ENCODE measurements at regions not wholly inside any gene's neighbourhood (a gene's known extent, or its start where the extent isn't known, plus 50 kb on each side); places are given as distances from the start of the nearest gene placed in this dataset.

GRCh38 chr5:93359296-93359959 is 221.6 kb downstream of the NR2F1-AS1 start:
- TF ChIP-seq GATA3 (IDR thresholded peaks at IDR 0.05; ENCODE audit: low read depth, low read length), result no peak
- no peak for TF ChIP-seq GATA2 (IDR thresholded peaks at IDR 0.05; ENCODE audit: low read depth, low read length)

- TF ChIP-seq GATA2 (IDR thresholded peaks at IDR 0.05; ENCODE audit: low read depth, low read length), result no peak
These were observed 222.8 kb downstream of the NR2F1-AS1 start for GRCh38 chr5:93358176-93358575.

DNA sequence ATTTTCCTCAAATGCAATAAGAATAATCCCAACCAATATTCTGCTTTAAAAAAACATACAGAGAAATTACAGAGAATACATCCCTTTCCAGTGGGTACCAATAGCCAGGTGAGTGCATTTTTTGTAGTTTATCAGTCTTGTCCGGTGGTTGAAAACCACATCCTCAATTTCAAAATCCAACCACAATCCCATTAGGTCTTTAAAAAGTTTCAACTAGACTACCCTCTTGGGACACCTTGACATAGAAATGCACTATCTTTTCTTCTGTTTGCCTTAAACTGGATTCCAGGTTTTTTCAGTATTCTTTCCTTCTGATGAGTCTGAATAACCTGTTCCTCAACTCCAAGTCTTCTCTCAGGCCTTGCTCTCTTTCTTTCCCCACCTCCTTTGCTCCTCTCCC is 223.3 kb downstream of the NR2F1-AS1 start:
- TF ChIP-seq GATA2 (IDR thresholded peaks at IDR 0.05; ENCODE audit: low read depth, low read length) (no peak), GATA3 (IDR thresholded peaks at IDR 0.05; ENCODE audit: low read depth, low read length) (no peak)

DNA sequence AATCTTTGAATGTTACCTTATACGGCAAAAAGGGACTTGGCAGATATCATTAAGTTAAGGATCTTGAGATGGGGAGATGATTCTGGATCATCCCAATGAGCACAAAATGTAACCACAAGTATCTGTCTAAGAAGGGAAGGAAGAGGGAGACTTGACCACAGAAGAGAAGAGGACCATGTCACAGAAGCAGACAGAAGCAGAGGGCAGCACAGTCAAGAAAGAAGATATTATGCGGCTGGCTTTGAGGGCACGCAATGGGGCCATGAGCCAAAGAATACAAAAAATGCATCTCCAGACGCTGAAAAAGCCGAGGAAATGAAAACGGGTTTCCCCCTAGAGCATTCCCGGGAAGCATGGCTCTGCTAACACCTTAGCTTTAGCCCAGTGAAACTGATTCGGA is 225.3 kb downstream of the NR2F1-AS1 start:
- TF ChIP-seq GATA3 (IDR thresholded peaks at IDR 0.05; ENCODE audit: low read depth, low read length), result no peak
- no peak for TF ChIP-seq GATA2 (IDR thresholded peaks at IDR 0.05; ENCODE audit: low read depth, low read length)

- TF ChIP-seq GATA2 (IDR thresholded peaks at IDR 0.05; ENCODE audit: low read depth, low read length) (no peak), GATA3 (IDR thresholded peaks at IDR 0.05; ENCODE audit: low read depth, low read length) (no peak)
These were observed 228.8 kb downstream of the NR2F1-AS1 start for GRCh38 chr5:93352186-93352585.

DNA sequence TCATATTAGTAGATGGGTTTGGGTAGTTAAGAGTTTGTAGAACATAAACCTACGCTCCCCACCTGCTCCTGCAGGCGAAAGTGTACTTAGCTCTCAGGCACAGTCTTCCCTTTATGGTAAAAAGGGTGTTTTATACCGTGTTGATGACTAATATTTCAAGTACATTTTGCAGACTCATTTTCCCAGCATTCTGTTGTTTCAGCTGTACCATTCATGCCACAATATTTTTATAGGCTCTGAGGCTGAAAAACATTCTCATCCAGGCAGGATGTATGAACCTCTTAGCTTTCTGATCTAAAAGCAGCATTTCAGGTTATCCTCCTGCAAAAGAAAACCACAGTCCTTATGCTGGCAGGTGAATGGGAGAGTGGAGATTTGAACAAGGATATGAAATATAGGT is 231.4 kb downstream of the NR2F1-AS1 start:
- no peak for TF ChIP-seq GATA3 (IDR thresholded peaks at IDR 0.05; ENCODE audit: low read depth, low read length)
- no peak for TF ChIP-seq GATA2 (IDR thresholded peaks at IDR 0.05; ENCODE audit: low read depth, low read length)

GRCh38 chr5:93348231-93348630 is 232.8 kb downstream of the NR2F1-AS1 start:
- no peak for TF ChIP-seq GATA2 (IDR thresholded peaks at IDR 0.05; ENCODE audit: low read depth, low read length)
- TF ChIP-seq GATA3 (IDR thresholded peaks at IDR 0.05; ENCODE audit: low read depth, low read length), result no peak

GRCh38 chr5:93346301-93346700 is 234.7 kb downstream of the NR2F1-AS1 start:
- TF ChIP-seq GATA3 (IDR thresholded peaks at IDR 0.05; ENCODE audit: low read depth, low read length) (no peak), GATA2 (IDR thresholded peaks at IDR 0.05; ENCODE audit: low read depth, low read length) (no peak)

- TF ChIP-seq GATA3 (IDR thresholded peaks at IDR 0.05; ENCODE audit: low read depth, low read length), result no peak
- TF ChIP-seq GATA2 (IDR thresholded peaks at IDR 0.05; ENCODE audit: low read depth, low read length), result no peak
These were observed 237.4 kb downstream of the NR2F1-AS1 start for GRCh38 chr5:93343570-93343969.

DNA sequence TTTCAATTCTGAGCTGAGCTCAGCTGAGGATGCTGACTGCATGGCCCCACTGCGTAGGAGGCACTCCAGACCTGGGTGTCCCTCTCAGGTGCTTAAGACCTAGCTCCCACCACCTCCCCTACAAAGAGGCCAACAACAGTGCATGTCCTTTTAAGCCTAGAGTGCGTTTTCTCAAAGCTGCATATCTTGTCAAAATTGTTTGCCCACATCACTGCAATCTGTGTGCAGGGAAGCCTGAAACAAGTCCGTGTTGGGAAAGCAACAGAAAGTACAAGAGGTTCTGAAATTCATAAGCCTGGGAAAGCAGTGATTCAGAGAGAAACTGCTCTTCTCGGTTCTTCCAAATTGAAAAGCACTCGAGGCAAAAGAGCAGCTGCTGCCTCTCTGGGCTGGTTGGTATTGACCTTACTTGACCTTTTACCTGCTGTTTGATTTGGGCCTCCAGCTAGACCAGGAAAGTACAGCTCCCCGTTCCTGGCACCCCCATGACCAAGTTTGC is 238.4 kb downstream of the NR2F1-AS1 start:
- TF ChIP-seq GATA2 (IDR thresholded peaks at IDR 0.05; ENCODE audit: low read depth, low read length) (no peak), GATA3 (IDR thresholded peaks at IDR 0.05; ENCODE audit: low read depth, low read length) (no peak)

GRCh38 chr5:93340881-93341280 is 240.1 kb downstream of the NR2F1-AS1 start:
- TF ChIP-seq GATA2 (IDR thresholded peaks at IDR 0.05; ENCODE audit: low read depth, low read length) (no peak), GATA3 (IDR thresholded peaks at IDR 0.05; ENCODE audit: low read depth, low read length) (no peak)

DNA sequence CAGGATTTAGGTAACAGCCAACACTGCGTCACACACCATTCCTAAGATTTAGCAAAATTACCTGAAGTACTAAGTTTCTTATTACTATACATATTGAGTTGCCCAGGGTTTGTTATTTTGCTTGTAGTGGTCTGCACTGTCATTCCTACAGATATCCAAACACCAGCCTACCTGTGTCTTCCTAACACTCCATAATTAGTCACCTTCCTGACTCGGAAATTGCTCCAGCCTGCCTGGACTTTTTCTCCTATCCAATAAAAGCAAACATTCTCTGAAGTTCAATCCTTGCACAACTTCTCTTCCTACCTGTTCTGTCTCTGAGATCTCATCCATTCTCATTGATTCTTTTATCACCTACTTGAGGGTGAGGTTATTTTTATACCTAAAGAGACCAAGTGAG is 243.9 kb downstream of the NR2F1-AS1 start:
- no peak for TF ChIP-seq GATA3 (IDR thresholded peaks at IDR 0.05; ENCODE audit: low read depth, low read length)
- TF ChIP-seq GATA2 (IDR thresholded peaks at IDR 0.05; ENCODE audit: low read depth, low read length), result no peak

DNA sequence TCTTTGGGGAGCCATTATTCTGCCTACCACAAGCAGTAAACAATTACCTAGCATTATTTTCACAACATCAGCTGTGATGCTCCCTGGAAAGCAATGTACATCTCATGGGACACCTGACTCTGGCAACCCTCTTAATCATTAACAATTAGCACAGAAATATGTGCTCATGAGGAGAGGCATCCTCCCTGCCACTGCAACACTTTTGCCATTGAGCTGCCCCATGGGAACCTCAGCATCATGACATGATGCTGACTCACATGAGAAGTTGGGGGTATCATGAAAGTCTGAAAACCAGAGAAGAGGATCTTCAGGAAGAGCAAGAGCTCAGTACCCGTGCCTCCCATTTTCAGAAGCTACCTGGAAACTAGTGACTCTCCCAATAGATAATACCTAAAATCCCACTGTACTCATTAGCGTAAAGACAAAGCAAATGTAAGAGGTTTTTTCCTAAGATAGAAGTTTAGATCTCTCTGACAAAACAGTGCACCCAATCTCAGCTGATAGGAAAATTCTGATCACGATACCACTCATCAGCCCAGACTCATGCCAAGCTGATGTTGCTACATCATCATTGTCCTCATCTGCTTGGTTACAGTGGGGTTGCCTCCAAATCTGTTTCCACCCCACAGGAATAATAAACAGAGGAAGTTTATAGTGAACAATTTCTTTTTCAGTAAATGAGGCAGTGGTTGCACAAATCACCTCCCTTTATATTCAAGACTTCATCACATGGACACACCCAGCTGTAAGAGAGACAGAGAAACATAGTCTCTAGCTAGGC is 244.5 kb downstream of the NR2F1-AS1 start:
- no peak for TF ChIP-seq GATA2 (IDR thresholded peaks at IDR 0.05; ENCODE audit: low read depth, low read length)
- no peak for TF ChIP-seq GATA3 (IDR thresholded peaks at IDR 0.05; ENCODE audit: low read depth, low read length)

- TF ChIP-seq GATA3 (IDR thresholded peaks at IDR 0.05; ENCODE audit: low read depth, low read length) (no peak), GATA2 (IDR thresholded peaks at IDR 0.05; ENCODE audit: low read depth, low read length) (no peak)
These were observed 249.2 kb downstream of the NR2F1-AS1 start for GRCh38 chr5:93331863-93332262.

- TF ChIP-seq GATA2 (IDR thresholded peaks at IDR 0.05; ENCODE audit: low read depth, low read length) (no peak), GATA3 (IDR thresholded peaks at IDR 0.05; ENCODE audit: low read depth, low read length) (no peak)
These were observed 249.8 kb downstream of the NR2F1-AS1 start for GRCh38 chr5:93331241-93331640.
